ENCODE measurements at regions not wholly inside any gene's neighbourhood (a gene's known extent, or its start where the extent isn't known, plus 50 kb on each side); places are given as distances from the start of the nearest gene placed in this dataset.

DNA sequence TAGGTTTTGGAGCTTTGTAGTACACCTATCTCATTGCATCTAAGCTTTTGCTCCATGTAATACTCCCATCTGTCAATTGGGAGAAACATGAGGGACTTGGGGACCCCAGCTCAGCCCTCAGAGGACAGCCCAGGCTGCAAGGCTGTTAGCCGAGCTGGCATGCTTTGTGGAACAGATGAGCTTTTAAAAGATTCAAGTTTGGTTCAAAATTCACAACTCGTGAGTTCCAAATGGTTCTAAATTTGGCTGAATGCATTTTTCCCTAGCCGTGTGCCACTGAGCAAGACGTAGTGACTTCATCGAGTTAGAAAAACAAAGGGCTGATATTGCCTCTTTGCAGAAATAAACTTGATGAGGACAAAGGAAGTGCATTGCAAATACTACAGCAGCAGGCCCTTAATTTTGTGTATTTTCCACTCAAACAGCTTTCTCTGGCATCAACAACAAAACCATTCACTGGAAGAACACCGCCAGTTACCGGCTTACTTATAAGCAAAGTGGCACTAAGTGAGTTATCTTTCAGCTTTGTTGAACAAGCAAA is 165.0 kb upstream of the HS3ST1 start:
- H3K27ac ChIP-seq = no peak overlapping the region
- H3K9me3 ChIP-seq = no peaks in the 10 kb centered on the region
- 82 to 93% (median 92%) methylated on average over 7 of the region's 7 CpGs for WGBS, 5 donors
- no peaks in the 10 kb centered on the region for H3K27me3 ChIP-seq (replicated peaks in 1 of 7)
- DNase-seq = no peak
- no peak overlapping the region for H3K4me3 ChIP-seq
- intact Hi-C loops (cut with DNase I; ENCODE audit: low total_unique reads) = no loop called here
- TF ChIP-seq POLR2A (IDR thresholded peaks at IDR 0.05) (no peak), POLR2AphosphoS5 (IDR thresholded peaks at IDR 0.05) (no peak)
- TF ChIP-seq, protein P1, sequence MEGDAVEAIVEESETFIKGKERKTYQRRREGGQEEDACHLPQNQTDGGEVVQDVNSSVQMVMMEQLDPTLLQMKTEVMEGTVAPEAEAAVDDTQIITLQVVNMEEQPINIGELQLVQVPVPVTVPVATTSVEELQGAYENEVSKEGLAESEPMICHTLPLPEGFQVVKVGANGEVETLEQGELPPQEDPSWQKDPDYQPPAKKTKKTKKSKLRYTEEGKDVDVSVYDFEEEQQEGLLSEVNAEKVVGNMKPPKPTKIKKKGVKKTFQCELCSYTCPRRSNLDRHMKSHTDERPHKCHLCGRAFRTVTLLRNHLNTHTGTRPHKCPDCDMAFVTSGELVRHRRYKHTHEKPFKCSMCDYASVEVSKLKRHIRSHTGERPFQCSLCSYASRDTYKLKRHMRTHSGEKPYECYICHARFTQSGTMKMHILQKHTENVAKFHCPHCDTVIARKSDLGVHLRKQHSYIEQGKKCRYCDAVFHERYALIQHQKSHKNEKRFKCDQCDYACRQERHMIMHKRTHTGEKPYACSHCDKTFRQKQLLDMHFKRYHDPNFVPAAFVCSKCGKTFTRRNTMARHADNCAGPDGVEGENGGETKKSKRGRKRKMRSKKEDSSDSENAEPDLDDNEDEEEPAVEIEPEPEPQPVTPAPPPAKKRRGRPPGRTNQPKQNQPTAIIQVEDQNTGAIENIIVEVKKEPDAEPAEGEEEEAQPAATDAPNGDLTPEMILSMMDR (IDR thresholded peaks at IDR 0.05 in 8 of 11, conservative IDR thresholded peaks at IDR 0.05 in 3 of 11) = no peak
- no peaks in the 10 kb centered on the region for H3K4me1 ChIP-seq
- H3K36me3 ChIP-seq = no peaks in the 10 kb centered on the region

DNA sequence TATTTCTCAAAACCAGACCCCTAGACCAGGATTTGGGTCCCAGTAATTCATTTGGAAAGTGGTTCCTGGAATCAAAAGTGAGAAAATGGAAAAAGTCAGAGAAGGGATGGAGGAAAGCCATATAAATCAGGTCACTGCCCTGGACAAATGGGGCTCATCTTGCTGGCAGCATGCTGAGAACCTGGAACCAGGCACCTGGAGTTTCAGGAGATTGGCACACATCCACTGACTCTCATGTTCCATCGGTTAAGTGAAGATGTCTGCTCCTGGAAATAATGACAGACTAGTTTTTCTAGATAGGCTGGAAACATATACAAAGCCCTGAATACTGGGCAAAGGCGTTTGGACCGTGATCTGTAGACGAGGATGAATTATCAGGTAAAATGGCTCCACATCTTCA is 163.6 kb upstream of the HS3ST1 start:
- no peak for TF ChIP-seq POLR2AphosphoS5 (IDR thresholded peaks at IDR 0.05)
- TF ChIP-seq, protein P1 (IDR thresholded peaks at IDR 0.05 in 8 of 11, conservative IDR thresholded peaks at IDR 0.05 in 3 of 11) = no peak
- TF ChIP-seq POLR2A (IDR thresholded peaks at IDR 0.05) = no peak
- Histone ChIP-seq H3K9me3 (no peaks in the 10 kb centered on the region), H3K36me3 (no peaks in the 10 kb centered on the region), H3K4me1 (no peaks in the 10 kb centered on the region), H3K4me3 (no peak overlapping the region), H3K27me3 (replicated peaks in 1 of 7) (no peaks in the 10 kb centered on the region), H3K27ac (no peak overlapping the region)
- WGBS, 5 donors = 86 to 97% (median 92%) methylated on average over 4 of the region's 4 CpGs
- intact Hi-C loops (cut with DNase I; ENCODE audit: low total_unique reads) = no loop called here
- no peak for DNase-seq

DNA sequence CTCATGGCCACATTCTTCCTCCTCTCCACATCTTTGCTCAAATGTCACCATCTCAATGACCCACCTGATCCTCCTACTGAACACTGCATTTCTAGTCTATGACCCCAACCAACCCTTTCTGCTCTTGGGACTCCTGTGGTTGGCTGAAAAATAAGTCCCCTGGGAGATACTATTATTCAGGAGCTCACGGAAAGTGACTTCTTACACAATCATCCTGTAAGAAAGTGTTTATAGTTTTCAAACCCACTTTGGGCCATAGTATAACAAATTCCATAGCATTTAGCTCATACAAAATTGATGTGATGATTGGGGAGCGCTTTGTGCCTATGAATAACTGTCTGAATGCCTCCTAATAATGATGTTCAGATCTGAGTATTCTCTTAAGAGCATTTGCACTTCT is 161.4 kb upstream of the HS3ST1 start:
- no peak for DNase-seq
- no peaks in the 10 kb centered on the region for H3K9me3 ChIP-seq
- TF ChIP-seq POLR2AphosphoS5 (IDR thresholded peaks at IDR 0.05) (no peak), POLR2A (IDR thresholded peaks at IDR 0.05) (no peak)
- WGBS, 5 donors = 43 to 87% (median 50%) methylated on average over 2 of the region's 2 CpGs
- no peaks in the 10 kb centered on the region for H3K27me3 ChIP-seq (replicated peaks in 1 of 7)
- H3K4me1 ChIP-seq = no peaks in the 10 kb centered on the region
- H3K4me3 ChIP-seq = no peak overlapping the region
- H3K27ac ChIP-seq = no peak overlapping the region
- intact Hi-C loops (cut with DNase I; ENCODE audit: low total_unique reads) = no loop called here
- no peaks in the 10 kb centered on the region for H3K36me3 ChIP-seq

DNA sequence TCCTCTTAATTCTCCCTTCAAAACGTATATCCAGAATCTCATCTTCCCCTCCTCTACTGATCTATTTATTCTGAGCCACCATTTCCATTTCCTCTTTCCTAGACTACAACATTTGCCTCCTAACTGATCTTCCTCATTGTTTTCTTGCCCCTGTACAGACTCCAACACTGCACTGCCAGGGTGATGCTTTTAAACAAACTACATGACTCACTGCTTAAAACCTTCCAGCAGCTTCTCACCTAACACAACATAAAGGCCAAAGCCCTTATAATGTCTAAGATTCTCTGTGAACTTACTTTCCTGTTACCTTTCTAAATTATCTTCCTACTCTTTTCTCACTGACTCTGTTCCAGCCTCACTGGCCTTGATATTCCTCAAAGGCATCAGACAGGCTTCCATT is 161.0 kb upstream of the HS3ST1 start:
- Histone ChIP-seq H3K27me3 (replicated peaks in 1 of 7) (no peaks in the 10 kb centered on the region), H3K36me3 (no peaks in the 10 kb centered on the region), H3K27ac (no peak overlapping the region), H3K4me3 (no peak overlapping the region), H3K4me1 (no peaks in the 10 kb centered on the region), H3K9me3 (no peaks in the 10 kb centered on the region)
- TF ChIP-seq, protein P1 (IDR thresholded peaks at IDR 0.05 in 8 of 11, conservative IDR thresholded peaks at IDR 0.05 in 3 of 11) = no peak
- TF ChIP-seq POLR2A (IDR thresholded peaks at IDR 0.05) = no peak
- TF ChIP-seq POLR2AphosphoS5 (IDR thresholded peaks at IDR 0.05) = no peak
- no peak for DNase-seq
- intact Hi-C loops (cut with DNase I; ENCODE audit: low total_unique reads) = no loop called here
- WGBS, 5 donors = 72 to 83% (median 76%) methylated on average over 1 of the region's 1 CpG

DNA sequence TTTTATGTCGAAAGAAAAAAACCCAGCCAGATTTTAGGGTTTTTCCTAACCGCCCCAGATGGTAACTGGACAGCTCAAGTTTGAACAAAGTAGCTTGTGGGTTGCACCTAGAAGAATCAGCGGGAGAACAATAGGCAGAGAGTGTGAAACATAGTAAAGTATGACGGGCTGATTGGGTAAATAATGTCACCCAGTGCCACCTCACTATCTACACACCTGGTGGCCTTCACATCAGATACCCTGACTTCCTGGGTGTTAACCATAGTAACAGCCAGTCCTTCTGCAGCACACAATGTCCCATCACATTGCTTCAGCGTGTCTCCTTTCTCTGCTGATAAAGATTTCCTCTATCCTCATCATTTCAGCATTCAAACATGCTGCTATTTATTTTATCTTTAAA is 159.1 kb upstream of the HS3ST1 start:
- DNase-seq = no peak
- H3K27me3 ChIP-seq (replicated peaks in 1 of 7) = no peaks in the 10 kb centered on the region
- no peak for TF ChIP-seq POLR2A (IDR thresholded peaks at IDR 0.05)
- no peak for TF ChIP-seq POLR2AphosphoS5 (IDR thresholded peaks at IDR 0.05)
- TF ChIP-seq, protein P1 (IDR thresholded peaks at IDR 0.05 in 8 of 11, conservative IDR thresholded peaks at IDR 0.05 in 3 of 11) = no peak
- H3K9me3 ChIP-seq = peaks cover 0 to 4% (median 0%) of the 10 kb centered on the region in 8 donors
- no peak overlapping the region for H3K27ac ChIP-seq
- WGBS, 5 donors = 86 to 95% (median 90%) methylated on average over 5 of the region's 5 CpGs
- no peaks in the 10 kb centered on the region for H3K4me1 ChIP-seq
- H3K36me3 ChIP-seq = no peaks in the 10 kb centered on the region
- H3K4me3 ChIP-seq = no peak overlapping the region
- intact Hi-C loops (cut with DNase I; ENCODE audit: low total_unique reads) = no loop called here
